ENCODE measurements at regions not wholly inside any gene's neighbourhood (a gene's known extent, or its start where the extent isn't known, plus 50 kb on each side); places are given as distances from the start of the nearest gene placed in this dataset.
"Not testable (repeated sequence)": the region's sequence is repeated elsewhere in the genome, so short reads cannot be mapped to it uniquely, and the experiment has no call there.

- no peak for DNase-seq
Measured at GRCh38 chr7:42677751-42678699, 233.8 kb downstream of the C7orf25 start.

- no peak for DNase-seq
Measured at GRCh38 chr7:42674541-42674940, 237.3 kb downstream of the C7orf25 start.

- DNase-seq, result no peak
Measured at GRCh38 chr7:42673951-42674350, 237.9 kb downstream of the C7orf25 start.

- no peak for DNase-seq
Measured at GRCh38 chr7:42672339-42672999, 239.4 kb downstream of the C7orf25 start.

- DNase-seq, result peak; percentile 6
Measured at GRCh38 chr7:42671627-42672026, 240.2 kb downstream of the C7orf25 start.

- no peak for DNase-seq
Measured at GRCh38 chr7:42666994-42667393, 244.9 kb downstream of the C7orf25 start.

GRCh38 chr7:42662862-42663261 lies 249.0 kb downstream of the C7orf25 start:
- DNase-seq, result no peak

GRCh38 chr7:42661312-42661711 lies 250.6 kb downstream of the C7orf25 start:
- DNase-seq, result no peak

- no peak for DNase-seq
Measured at GRCh38 chr7:42650701-42651100, 261.2 kb downstream of the C7orf25 start.

- DNase-seq, result no peak
Measured at GRCh38 chr7:42650171-42650570, 261.7 kb downstream of the C7orf25 start.

- no peak for DNase-seq
Measured at GRCh38 chr7:42645906-42646305, 266.0 kb downstream of the C7orf25 start.

GRCh38 chr7:42642699-42643098 lies 269.2 kb downstream of the C7orf25 start:
- no peak for DNase-seq

GRCh38 chr7:42639930-42640329 lies 271.9 kb downstream of the C7orf25 start:
- no peak for DNase-seq

- not testable (repeated sequence) for DNase-seq
Measured at GRCh38 chr7:42636380-42636779, 275.5 kb downstream of the C7orf25 start.

GRCh38 chr7:42628054-42628453 lies 283.8 kb downstream of the C7orf25 start:
- no peak for DNase-seq

GRCh38 chr7:42627626-42628025 lies 284.2 kb downstream of the C7orf25 start:
- DNase-seq, result no peak

- DNase-seq, result no peak
Measured at GRCh38 chr7:42627101-42627500, 284.8 kb downstream of the C7orf25 start.

GRCh38 chr7:42625421-42625820 lies 286.4 kb downstream of the C7orf25 start:
- no peak for DNase-seq

- no peak for DNase-seq
Measured at GRCh38 chr7:42624471-42624870, 287.4 kb downstream of the C7orf25 start.

GRCh38 chr7:42621543-42622219 lies 290.2 kb downstream of the C7orf25 start:
- DNase-seq, result no peak

GRCh38 chr7:42618651-42619360 lies 293.1 kb downstream of the C7orf25 start:
- DNase-seq, result no peak

- no peak for DNase-seq
Measured at GRCh38 chr7:42617806-42618457, 293.9 kb downstream of the C7orf25 start.

All from activated CD4-positive, alpha-beta T cell treated with anti-CD3 and anti-CD28 coated beads, Interleukin-2, Interleukin-6, amounts not matched to agents 100 ng/mL and 50 ng/mL, durations not matched to agents 16 hours and 8 hours (primary cell).